SJCRH30 (cell line): ENCODE measurements at regions not wholly inside any gene's neighbourhood (a gene's known extent, or its start where the extent isn't known, plus 50 kb on each side); places are given as distances from the start of the nearest gene placed in this dataset.
"Not testable (repeated sequence)": the region's sequence is repeated elsewhere in the genome, so short reads cannot be mapped to it uniquely, and the experiment has no call there.

Experiments
- DNase-seq, 2 experiments: peaks; one replicate each; pipeline ENCODE4 v3.0.0-alpha.2; 2015 to 2020
- H3K27ac ChIP-seq: fragments of 250-450 bp; sonication (Bioruptor Pico); 2 replicates; pipeline ENCODE4 v1.5.1; 2020; ENCODE audit warnings: mild to moderate bottlenecking, moderate library complexity
- H3K27me3 ChIP-seq: fragments of 250-450 bp; sonication (Bioruptor Pico); 2 replicates; pipeline ENCODE4 v1.5.1; 2020; ENCODE audit warnings: mild to moderate bottlenecking, moderate library complexity
- H3K36me3 ChIP-seq: fragments of 250-450 bp; sonication (Bioruptor Pico); 2 replicates; pipeline ENCODE4 v1.5.1; 2020; ENCODE audit warnings: mild to moderate bottlenecking, moderate library complexity
- H3K4me1 ChIP-seq: fragments of 250-450 bp; sonication (Bioruptor Pico); 2 replicates; pipeline ENCODE4 v1.5.1; 2020; ENCODE audit warnings: mild to moderate bottlenecking, moderate library complexity
- H3K4me3 ChIP-seq: fragments of 250-450 bp; sonication (Bioruptor Pico); 2 replicates; pipeline ENCODE4 v1.5.1; 2020; ENCODE audit warnings: mild to moderate bottlenecking, moderate library complexity
- H3K9me3 ChIP-seq: fragments of 250-450 bp; sonication (Bioruptor Pico); replicated peaks from 2 replicates; pipeline ENCODE4 v1.5.1; 2020; ENCODE audit warnings: mild to moderate bottlenecking, moderate library complexity

DNA sequence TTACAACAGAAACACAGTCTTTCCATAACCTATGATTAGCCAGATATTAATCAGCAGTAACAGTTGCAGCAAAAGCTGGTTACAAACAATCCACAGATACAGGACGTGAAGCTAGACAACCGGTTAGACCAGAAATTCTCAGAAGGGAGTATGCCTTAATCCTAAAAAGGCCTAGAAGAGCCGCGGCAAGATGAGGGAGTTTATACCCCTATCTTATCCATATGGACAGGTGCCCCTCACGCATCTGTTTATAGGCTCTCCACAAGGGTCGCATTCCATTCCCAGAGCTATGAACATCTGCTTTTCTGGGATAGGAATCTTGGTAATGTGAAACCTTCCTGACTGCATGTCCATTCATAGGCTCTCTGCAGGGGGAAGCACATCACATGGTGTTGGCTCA, 237.9 kb downstream of the WNT5A start:
- not testable (repeated sequence) for H3K36me3 ChIP-seq, H3K27ac ChIP-seq, H3K9me3 ChIP-seq, H3K4me3 ChIP-seq, H3K27me3 ChIP-seq, H3K4me1 ChIP-seq
- peak; percentile 57 to 58 for DNase-seq

DNA sequence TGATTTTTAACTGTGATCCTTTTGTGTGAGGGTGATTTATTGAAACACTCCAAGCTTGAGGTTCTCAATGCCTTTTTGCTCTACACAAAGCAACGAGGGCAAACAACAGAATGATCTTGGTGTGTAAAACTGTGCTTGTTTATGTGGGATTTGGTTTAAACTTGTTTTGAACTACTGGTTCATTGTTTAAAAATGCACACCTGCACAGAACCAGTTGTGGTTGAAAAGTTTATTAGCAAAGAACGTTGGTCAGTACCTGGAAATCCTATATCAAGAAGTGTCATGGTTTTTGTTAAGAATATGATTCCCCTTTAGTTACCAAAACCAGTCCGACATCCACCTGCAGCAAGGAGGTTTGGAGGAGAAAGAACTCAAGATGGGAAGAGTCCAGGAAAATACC, 239.4 kb downstream of the WNT5A start:
- Histone ChIP-seq H3K9me3 (0 out of 2 replicates have a peak, but pooled peaks cover 2% of the 10 kb centered on the region), H3K27me3 (no peaks in the 10 kb centered on the region), H3K27ac (no peak overlapping the region), H3K4me3 (no peak overlapping the region), H3K4me1 (peaks cover 13% of the 10 kb centered on the region), H3K36me3 (no peaks in the 10 kb centered on the region)
- no peak for DNase-seq

DNA sequence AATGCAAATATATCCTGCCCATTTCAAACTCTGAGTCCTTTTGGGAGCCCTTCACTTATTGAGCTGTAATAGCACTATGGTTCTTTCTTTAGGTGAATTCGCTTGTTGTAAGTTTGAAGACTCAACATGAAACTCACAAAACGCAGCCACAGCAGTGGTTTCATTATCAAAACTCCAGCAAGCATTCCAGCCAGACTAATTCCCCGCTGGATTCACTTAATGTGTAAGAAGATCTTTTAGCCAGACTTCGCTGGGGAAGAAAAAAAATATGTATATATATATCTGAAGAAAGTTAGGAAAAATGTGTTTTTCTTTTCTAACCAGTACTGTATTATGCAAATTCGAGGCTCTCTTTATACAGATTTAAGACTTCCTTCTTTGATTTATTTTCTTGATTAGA, 241.1 kb downstream of the WNT5A start:
- H3K36me3 ChIP-seq, result no peaks in the 10 kb centered on the region
- H3K27ac ChIP-seq, result no peak overlapping the region
- DNase-seq, result no peak
- no peak overlapping the region for H3K4me3 ChIP-seq
- H3K9me3 ChIP-seq, result 0 out of 2 replicates have a peak, but pooled peaks cover 2% of the 10 kb centered on the region
- H3K4me1 ChIP-seq, result peaks cover 13% of the 10 kb centered on the region
- H3K27me3 ChIP-seq, result no peaks in the 10 kb centered on the region

DNA sequence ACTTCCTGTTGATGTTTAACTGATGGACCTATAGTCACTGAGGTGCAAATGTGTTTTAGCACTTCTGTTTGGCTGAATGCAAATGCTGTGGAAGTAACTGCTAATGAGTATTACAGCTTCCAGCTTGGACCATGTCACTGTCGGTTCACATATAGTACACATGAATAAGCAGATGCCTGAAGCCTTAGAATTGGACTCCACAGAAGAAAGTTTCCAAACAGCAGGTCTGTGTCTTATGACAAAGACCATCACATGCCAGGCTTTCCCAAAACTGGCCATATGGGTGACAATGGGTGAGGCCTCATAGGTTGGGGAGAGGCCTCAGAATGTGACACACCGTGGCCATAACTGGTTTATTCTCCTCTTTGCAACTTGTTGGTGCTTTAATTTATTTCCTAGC, 241.8 kb downstream of the WNT5A start:
- H3K9me3 ChIP-seq, result 0 out of 2 replicates have a peak, but pooled peaks cover 2% of the 10 kb centered on the region
- H3K4me1 ChIP-seq, result peaks cover 13% of the 10 kb centered on the region
- H3K27me3 ChIP-seq, result no peaks in the 10 kb centered on the region
- H3K36me3 ChIP-seq, result no peaks in the 10 kb centered on the region
- no peak overlapping the region for H3K27ac ChIP-seq
- no peak overlapping the region for H3K4me3 ChIP-seq
- no peak for DNase-seq

DNA sequence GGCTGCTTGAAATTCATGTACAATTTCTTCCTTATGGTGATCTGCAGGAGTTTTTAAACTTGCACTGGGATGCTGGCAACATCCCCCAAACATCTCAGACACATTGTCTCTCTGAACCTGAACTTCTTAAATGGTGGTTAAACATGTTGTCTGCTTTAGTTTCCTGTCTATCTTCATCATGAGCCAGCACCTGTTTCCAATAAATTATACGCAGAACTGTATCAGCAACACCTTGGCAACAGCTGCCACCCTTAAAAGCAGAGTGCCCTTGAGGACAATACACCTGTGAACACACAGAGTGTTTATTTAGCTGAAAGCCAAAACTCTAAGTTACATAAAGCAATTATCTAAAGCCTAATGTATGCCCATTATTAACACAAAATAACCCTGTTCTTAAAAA, 242.9 kb downstream of the WNT5A start:
- H3K4me3 ChIP-seq, result no peak overlapping the region
- H3K27ac ChIP-seq, result no peak overlapping the region
- H3K9me3 ChIP-seq, result no peaks in the 10 kb centered on the region
- no peaks in the 10 kb centered on the region for H3K36me3 ChIP-seq
- H3K27me3 ChIP-seq, result no peaks in the 10 kb centered on the region
- H3K4me1 ChIP-seq, result peaks cover 10% of the 10 kb centered on the region
- DNase-seq, result peak; percentile 11 to 54

DNA sequence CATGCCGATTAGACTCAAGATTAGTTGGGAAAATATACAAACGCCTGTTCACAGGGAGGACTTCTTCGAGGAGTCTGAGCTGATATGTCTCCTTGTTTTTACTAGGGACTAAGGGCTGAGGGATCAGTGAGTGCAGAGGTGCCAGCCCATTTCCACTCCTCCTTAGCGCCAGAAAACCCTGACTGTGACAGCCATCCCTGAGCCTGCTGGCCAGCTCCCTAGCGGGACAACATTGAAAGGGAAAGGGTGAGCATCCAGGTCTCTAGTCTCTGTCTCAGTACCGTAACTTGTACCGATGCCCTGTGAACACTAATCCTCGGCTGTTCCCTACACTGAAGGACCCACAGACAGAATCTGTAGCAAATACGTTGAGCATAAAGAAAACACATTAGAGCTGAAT, 243.4 kb downstream of the WNT5A start:
- Histone ChIP-seq H3K27ac (no peak overlapping the region), H3K4me3 (no peak overlapping the region), H3K27me3 (no peaks in the 10 kb centered on the region), H3K9me3 (no peaks in the 10 kb centered on the region), H3K4me1 (peaks cover 10% of the 10 kb centered on the region), H3K36me3 (no peaks in the 10 kb centered on the region)
- peak; percentile 3 to 9 for DNase-seq

DNA sequence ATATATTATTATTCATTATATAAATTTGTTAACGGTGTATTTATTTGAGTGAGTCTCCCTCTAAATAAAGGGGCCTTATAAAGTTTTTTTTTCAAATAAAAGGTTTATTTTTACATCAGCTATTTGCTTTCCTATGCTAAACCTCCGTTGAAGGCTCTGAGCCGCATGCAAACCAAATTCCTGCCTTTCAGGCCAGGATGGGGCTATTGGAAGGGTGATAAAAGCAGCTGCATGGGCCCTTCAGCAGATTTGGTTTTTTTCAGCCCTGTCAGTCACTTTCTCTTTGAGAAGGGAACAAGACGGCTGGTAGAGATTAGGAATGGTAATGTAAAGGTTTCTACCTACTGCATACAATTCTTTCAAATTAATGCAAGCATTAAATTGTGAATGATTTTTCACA, 244.2 kb downstream of the WNT5A start:
- Histone ChIP-seq H3K4me3 (no peak overlapping the region), H3K9me3 (no peaks in the 10 kb centered on the region), H3K4me1 (peaks cover 10% of the 10 kb centered on the region), H3K36me3 (no peaks in the 10 kb centered on the region), H3K27me3 (no peaks in the 10 kb centered on the region), H3K27ac (no peak overlapping the region)
- no peak for DNase-seq

DNA sequence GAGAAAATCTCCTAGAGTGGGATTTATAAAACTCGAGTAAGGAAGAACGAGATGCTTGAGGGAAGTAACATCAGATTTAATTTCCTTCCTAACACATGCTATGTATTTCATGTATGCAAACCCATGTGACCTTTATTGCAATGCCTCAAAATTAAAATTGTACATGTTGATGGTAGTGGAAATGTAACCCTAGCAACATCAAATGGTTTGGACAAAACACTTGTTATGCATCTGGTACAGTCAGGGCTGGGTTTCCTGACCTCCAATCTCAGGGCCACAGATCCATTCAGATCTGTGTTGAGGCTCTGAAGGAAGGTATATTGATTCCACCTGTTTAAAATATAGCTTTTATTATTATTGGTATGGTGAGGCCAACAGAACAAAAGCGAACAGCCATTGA, 246.0 kb downstream of the WNT5A start:
- Histone ChIP-seq H3K4me3 (no peak overlapping the region), H3K4me1 (peaks cover 10% of the 10 kb centered on the region), H3K9me3 (no peaks in the 10 kb centered on the region), H3K27me3 (no peaks in the 10 kb centered on the region), H3K36me3 (no peaks in the 10 kb centered on the region), H3K27ac (no peak overlapping the region)
- no peak for DNase-seq

DNA sequence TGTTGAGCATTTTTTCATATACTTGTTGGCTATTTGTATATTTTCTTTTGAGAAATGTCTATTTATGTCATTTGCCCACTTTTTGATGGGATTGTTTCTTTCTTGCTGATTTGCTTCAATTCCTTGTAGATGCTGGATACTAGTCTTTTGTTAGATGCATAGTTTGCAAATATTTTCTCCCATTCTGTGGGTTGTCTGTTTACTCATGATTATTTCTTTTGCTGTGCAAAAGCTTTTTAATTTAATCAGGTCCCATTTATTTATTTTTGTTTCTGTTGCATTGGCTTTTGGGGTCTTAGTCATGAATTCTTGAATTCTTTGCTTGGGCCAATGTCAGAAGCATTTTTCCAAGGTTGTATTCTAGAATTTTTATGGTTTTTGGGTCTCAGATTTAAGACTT, 251.7 kb downstream of the WNT5A start:
- Histone ChIP-seq H3K27ac (no peak overlapping the region), H3K4me1 (no peaks in the 10 kb centered on the region), H3K27me3 (no peaks in the 10 kb centered on the region), H3K36me3 (no peaks in the 10 kb centered on the region), H3K9me3 (no peaks in the 10 kb centered on the region), H3K4me3 (no peak overlapping the region)
- no peak for DNase-seq

DNA sequence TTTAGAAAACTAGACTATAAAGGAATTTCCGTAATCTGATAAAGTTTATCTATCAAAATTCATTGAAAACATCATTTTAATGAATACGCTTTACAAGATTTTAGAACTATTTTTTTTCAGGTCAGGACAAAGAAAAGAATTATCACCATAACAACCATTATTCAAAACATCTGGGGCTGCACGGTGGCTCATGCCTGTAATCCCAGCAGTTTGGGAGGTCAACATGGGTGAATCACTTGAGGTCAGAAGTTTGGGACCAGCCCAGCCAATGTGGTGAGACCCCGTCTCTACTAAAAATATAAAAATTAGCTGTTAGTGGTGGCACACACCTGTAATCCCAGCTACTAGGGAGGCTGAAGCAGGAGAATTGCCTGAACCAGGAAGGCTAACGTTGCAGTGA, 260.4 kb downstream of the WNT5A start:
- no peak for DNase-seq
- no peaks in the 10 kb centered on the region for H3K9me3 ChIP-seq
- H3K27me3 ChIP-seq, result no peaks in the 10 kb centered on the region
- no peaks in the 10 kb centered on the region for H3K4me1 ChIP-seq
- no peak overlapping the region for H3K4me3 ChIP-seq
- no peak overlapping the region for H3K27ac ChIP-seq
- no peaks in the 10 kb centered on the region for H3K36me3 ChIP-seq

DNA sequence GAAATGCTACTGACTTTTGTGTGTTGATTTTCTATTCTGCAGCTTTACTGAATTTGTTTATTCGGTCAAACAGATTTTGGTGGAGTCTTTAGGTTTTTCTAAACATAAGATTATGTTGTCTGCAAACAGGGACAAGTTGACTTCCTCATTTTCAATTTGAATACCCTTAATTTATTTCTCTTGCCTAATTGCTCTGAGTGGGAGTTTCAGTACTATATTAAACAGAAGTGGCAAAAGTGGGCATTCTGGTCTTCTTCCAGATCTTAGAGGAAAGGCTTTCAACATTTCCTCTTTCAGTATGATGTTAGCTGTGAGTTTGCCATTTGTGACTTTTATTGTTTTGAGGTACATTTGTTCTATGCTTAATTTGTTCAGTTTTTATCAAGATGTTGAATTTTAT, 268.5 kb downstream of the WNT5A start:
- H3K27me3 ChIP-seq, result no peaks in the 10 kb centered on the region
- no peaks in the 10 kb centered on the region for H3K36me3 ChIP-seq
- DNase-seq, result no peak
- no peak overlapping the region for H3K27ac ChIP-seq
- H3K4me3 ChIP-seq, result no peak overlapping the region
- no peaks in the 10 kb centered on the region for H3K9me3 ChIP-seq
- H3K4me1 ChIP-seq, result no peaks in the 10 kb centered on the region

DNA sequence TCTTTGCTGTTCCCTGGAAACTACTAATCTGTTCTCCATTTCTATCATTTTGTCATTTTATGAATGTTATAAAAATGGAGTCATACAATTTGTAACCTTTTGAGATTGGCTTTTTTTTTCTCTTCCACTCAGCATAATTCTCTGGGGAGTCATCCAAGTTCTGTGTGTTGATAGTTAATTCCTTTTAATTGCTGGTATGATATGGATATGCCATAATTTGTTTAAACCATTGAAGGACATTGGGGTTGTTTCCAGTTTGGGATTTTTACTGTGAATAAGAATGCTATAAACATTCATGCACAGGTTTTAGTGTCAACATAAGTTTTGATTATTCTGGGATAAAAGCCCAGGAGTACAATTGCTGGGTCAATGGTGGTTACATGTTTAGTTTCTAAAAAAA, 279.4 kb downstream of the WNT5A start:
- Histone ChIP-seq H3K4me1 (peaks cover 5% of the 10 kb centered on the region; the same call in 1 of the 2 replicates), H3K4me3 (no peak overlapping the region), H3K27me3 (no peaks in the 10 kb centered on the region), H3K27ac (no peak overlapping the region), H3K9me3 (no peaks in the 10 kb centered on the region), H3K36me3 (no peaks in the 10 kb centered on the region)
- no peak for DNase-seq

DNA sequence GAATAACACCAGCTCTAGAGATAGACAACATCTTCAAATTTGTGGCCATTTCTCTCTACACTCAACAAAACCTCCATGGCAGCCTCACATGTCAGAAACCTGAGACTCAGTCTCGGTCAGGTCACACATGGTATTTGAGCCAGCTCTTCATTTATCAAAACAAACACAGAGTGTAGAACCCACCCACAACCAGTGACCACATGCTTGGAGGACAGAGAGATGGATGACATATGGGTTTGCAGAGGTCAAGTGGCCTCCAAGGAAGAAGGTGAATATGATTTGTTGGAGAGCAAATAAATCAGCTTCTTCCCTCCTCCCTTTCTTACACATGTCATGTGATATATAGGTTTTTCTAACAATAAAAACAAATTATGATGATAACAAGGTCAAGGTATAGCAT, 278.1 kb upstream of the LRTM1 start:
- peak; percentile 29 to 48 for DNase-seq
- Histone ChIP-seq H3K4me1 (peaks cover 5% of the 10 kb centered on the region), H3K27ac (no peak overlapping the region), H3K4me3 (no peak overlapping the region), H3K36me3 (no peaks in the 10 kb centered on the region), H3K27me3 (no peaks in the 10 kb centered on the region), H3K9me3 (no peaks in the 10 kb centered on the region)

DNA sequence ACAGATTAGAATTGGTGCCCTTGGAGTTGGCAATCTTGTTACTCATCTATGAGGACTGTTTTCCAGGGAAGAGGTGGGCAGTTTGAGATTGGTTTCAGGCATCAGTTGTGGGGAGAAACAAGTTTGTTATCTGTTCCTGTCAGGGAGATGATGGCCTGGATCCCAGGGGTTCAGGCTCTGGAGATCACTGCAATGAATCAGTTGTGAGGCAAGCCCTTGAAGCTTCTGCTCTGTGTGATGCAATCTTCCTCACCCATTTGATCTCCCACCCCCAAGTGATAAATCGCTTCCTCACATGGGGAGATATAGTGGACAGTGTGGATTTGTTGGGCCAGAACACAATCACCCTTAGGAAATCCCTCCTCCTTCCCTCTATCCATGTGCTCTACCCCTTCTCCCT, 276.6 kb upstream of the LRTM1 start:
- no peaks in the 10 kb centered on the region for H3K9me3 ChIP-seq
- H3K4me1 ChIP-seq, result peaks cover 5% of the 10 kb centered on the region
- H3K4me3 ChIP-seq, result no peak overlapping the region
- H3K36me3 ChIP-seq, result no peaks in the 10 kb centered on the region
- H3K27ac ChIP-seq, result no peak overlapping the region
- no peaks in the 10 kb centered on the region for H3K27me3 ChIP-seq
- DNase-seq, result no peak

DNA sequence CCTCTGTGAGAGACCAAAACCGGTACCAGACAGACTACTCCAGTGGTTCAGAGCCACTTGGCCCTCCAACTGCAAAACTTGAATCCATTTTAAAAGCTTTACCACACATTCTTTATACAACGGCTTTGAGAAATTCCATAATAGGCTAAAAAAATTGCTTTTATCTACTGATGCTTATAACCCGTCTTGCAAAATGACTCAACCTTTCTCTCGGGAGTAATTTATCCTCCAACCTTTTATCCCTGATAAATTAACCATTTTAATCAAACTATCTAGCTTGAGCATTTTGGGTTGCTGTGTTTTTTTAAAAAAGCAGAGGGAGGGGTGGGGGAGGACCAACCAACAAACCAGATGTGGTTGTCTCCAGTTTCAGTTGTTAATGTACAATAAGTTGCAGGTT, 275.7 kb upstream of the LRTM1 start:
- DNase-seq, result no peak
- no peaks in the 10 kb centered on the region for H3K36me3 ChIP-seq
- H3K4me1 ChIP-seq, result peaks cover 5% of the 10 kb centered on the region
- H3K27ac ChIP-seq, result no peak overlapping the region
- H3K4me3 ChIP-seq, result no peak overlapping the region
- no peaks in the 10 kb centered on the region for H3K27me3 ChIP-seq
- no peaks in the 10 kb centered on the region for H3K9me3 ChIP-seq

DNA sequence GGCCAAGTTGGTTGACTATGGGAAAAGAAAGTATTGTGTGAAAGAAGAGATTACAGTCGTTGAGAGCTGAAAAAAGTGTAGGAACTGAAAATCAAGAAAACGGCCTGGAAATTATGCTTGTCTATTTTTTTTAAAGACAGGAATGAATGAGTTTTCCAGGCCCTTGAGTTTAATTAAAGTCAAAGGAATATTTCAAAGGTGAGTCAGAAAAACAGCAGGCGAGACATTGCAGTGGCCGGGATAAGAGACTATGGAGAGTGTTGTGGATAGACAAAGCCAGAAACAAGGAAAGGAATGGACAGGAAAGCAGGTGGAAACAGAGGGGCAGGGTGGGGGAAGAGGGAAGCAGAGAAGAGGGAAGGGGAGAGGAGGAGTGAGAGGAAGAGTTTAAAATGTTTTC, 275.1 kb upstream of the LRTM1 start:
- no peaks in the 10 kb centered on the region for H3K36me3 ChIP-seq
- H3K27ac ChIP-seq, result no peak overlapping the region
- H3K27me3 ChIP-seq, result no peaks in the 10 kb centered on the region
- H3K4me3 ChIP-seq, result no peak overlapping the region
- no peak for DNase-seq
- peaks cover 5% of the 10 kb centered on the region for H3K4me1 ChIP-seq
- H3K9me3 ChIP-seq, result no peaks in the 10 kb centered on the region

DNA sequence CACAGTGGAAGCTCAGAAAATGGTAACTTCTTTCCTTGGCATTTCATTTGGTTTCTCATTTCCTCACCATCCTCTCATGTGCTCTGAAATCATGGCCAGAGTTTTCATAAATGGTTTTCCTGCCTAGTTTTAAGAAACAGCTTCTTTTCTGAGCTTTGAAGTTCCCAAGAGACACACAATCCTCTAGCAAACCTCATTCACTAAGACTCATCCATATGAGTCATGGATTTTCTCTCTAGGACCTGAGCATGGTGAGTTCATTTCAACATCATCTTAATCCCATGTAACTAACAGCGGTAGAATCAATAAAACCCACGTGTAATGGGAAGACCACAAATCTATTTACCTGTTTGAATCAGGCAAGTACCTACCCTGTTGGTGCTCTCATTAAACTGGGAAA, 274.5 kb upstream of the LRTM1 start:
- H3K9me3 ChIP-seq, result no peaks in the 10 kb centered on the region
- H3K36me3 ChIP-seq, result no peaks in the 10 kb centered on the region
- no peak for DNase-seq
- no peak overlapping the region for H3K27ac ChIP-seq
- no peaks in the 10 kb centered on the region for H3K27me3 ChIP-seq
- peaks cover 5% of the 10 kb centered on the region for H3K4me1 ChIP-seq
- H3K4me3 ChIP-seq, result no peak overlapping the region
